Ovary (tissue), 7 donors: ENCODE measurements at regions not wholly inside any gene's neighbourhood (a gene's known extent, or its start where the extent isn't known, plus 50 kb on each side); places are given as distances from the start of the nearest gene placed in this dataset.
"Not testable (repeated sequence)": the region's sequence is repeated elsewhere in the genome, so short reads cannot be mapped to it uniquely, and the experiment has no call there.

Experiments used
- DNase-seq, 5 donors: peaks; one replicate each; pipeline ENCODE4 v3.0.0-alpha.2; 2019 to 2020
- H3K27ac ChIP-seq, 2 donors: fragments of 200-600 bp; one replicate each; pipeline versions ENCODE4 v1.5.1 to v1.8.0; 2019 to 2022
- H3K27me3 ChIP-seq: fragments of 200-600 bp; one replicate; pipeline ENCODE4 v1.8.0; 2022
- H3K36me3 ChIP-seq: fragments of 200-600 bp; sonication (generic); one replicate; pipeline ENCODE4 v1.5.1; 2019
- H3K4me1 ChIP-seq: one replicate; pipeline ENCODE4 v1.8.1; 2013; ENCODE audit warnings: mild to moderate bottlenecking, moderate library complexity; ENCODE audit not compliant: insufficient read depth
- H3K4me3 ChIP-seq: fragments of 200-600 bp; sonication (generic); one replicate; pipeline ENCODE4 v1.5.1; 2017
- H3K9me3 ChIP-seq, 2 donors: fragments of 200-600 bp in 1 of 2; sonication (generic) in 1 of 2; one replicate each; pipeline versions ENCODE4 v1.5.1 to v1.8.1; 2013 to 2019; ENCODE audit warnings: mild to moderate bottlenecking in 1 of 2, moderate library complexity in 1 of 2
- CTCF ChIP-seq, 3 donors: fragments of 450-650 bp in 2 of 3; fragments of 200-600 bp in 1 of 3; IDR thresholded peaks; one replicate each; pipeline versions ENCODE4 v1.5.1 to v1.8.0; 2016 to 2022; ENCODE audit warnings: antibody characterized with exemption in 3 of 3, mild to moderate bottlenecking in 1 of 3
- EP300 ChIP-seq: sonication (generic); formaldehyde crosslinking; IDR thresholded peaks from one replicate; pipeline ENCODE4 v1.6.1; 2017; ENCODE audit warnings: antibody characterized with exemption
- POLR2A ChIP-seq: fragments of 450-650 bp; IDR thresholded peaks from one replicate; pipeline ENCODE4 v1.6.1; 2017; ENCODE audit warnings: antibody characterized with exemption, mild to moderate bottlenecking, moderate library complexity
- WGBS, 3 donors: extraction: QIAGEN DNeasy Blood & Tissue Kit in 1 of 3; methylation state at CpG; one replicate each; pipeline versions ENCODE4 v1.1.5 to v1.1.7; 2013 to 2017; 5-methylcytosine and 5-hydroxymethylcytosine counted together
- intact Hi-C, 4 donors: fragments of 100-400 bp; cut with DNase I; formaldehyde crosslinking; loops; one replicate each; pipeline versions ENCODE4 v1.11.0 to v1.15.1; 2022 to 2023
- donor health status: DM: no; HTN: no; CAD: no; lungs with moderate emphysema.
- donor health status: DM: no; HTN: no; CAD: no.
- donor health status: Bipolar disorder and iron deficiency.
- donor health status: DM: no; HTN: no; CAD: no.
- donor health status: DM: yes; HTN: yes; CAD: no.

- DNase-seq, result no peak
- WGBS, 3 donors, result 66 to 71% (median 69%) methylated on average over 2 of the region's 2 CpGs
- intact Hi-C loops, result no loop called here
Observed at GRCh38 chr5:82881571-82882174, 195.5 kb downstream of the TMEM167A start.

GRCh38 chr5:82879089-82879488 lies 198.1 kb downstream of the TMEM167A start:
- H3K4me3 ChIP-seq, result no peak overlapping the region
- no peak overlapping the region for H3K27ac ChIP-seq
- H3K36me3 ChIP-seq, result no peaks in the 10 kb centered on the region
- H3K27me3 ChIP-seq, result no peaks in the 10 kb centered on the region
- WGBS, 3 donors, result 68 to 89% (median 84%) methylated on average over 1 of the region's 1 CpG
- intact Hi-C loops, result no loop called here
- H3K9me3 ChIP-seq, result no peaks in the 10 kb centered on the region
- H3K4me1 ChIP-seq, result no peaks in the 10 kb centered on the region
- DNase-seq, result no peak
- TF ChIP-seq EP300, result no peak
- no peak for TF ChIP-seq POLR2A
- TF ChIP-seq CTCF (IDR thresholded peaks at IDR 0.05), result no peak

More at GRCh38 chr5:82881571-82882174, 195.5 kb downstream of the TMEM167A start:
- no peak overlapping the region for H3K4me3 ChIP-seq
- no peaks in the 10 kb centered on the region for H3K36me3 ChIP-seq
- TF ChIP-seq POLR2A (no peak), CTCF (IDR thresholded peaks at IDR 0.05) (no peak), EP300 (no peak)
- no peaks in the 10 kb centered on the region for H3K9me3 ChIP-seq
- H3K27ac ChIP-seq, result no peak overlapping the region
- no peaks in the 10 kb centered on the region for H3K4me1 ChIP-seq
- no peaks in the 10 kb centered on the region for H3K27me3 ChIP-seq

- TF ChIP-seq POLR2A (no peak), EP300 (no peak), CTCF (IDR thresholded peaks at IDR 0.05) (no peak)
- no peaks in the 10 kb centered on the region for H3K9me3 ChIP-seq
- intact Hi-C loops, result no loop called here
- DNase-seq, result no peak
- no peak overlapping the region for H3K4me3 ChIP-seq
- H3K36me3 ChIP-seq, result no peaks in the 10 kb centered on the region
- no peak overlapping the region for H3K27ac ChIP-seq
- H3K27me3 ChIP-seq, result no peaks in the 10 kb centered on the region
- no peaks in the 10 kb centered on the region for H3K4me1 ChIP-seq
- WGBS, 3 donors, result 39 to 87% (median 45%) methylated on average over 2 of the region's 2 CpGs
Observed at GRCh38 chr5:82873452-82873851, 203.7 kb downstream of the TMEM167A start.

- DNase-seq, intact Hi-C loops, H3K36me3 ChIP-seq, H3K4me1 ChIP-seq, H3K4me3 ChIP-seq, H3K27me3 ChIP-seq, H3K27ac ChIP-seq, H3K9me3 ChIP-seq: not testable (repeated sequence)
- 87 to 88% (median 87%) methylated on average over 27 to 30 of the region's 30 CpGs for WGBS, 3 donors
Observed at GRCh38 chr5:82872321-82873288, 204.6 kb downstream of the TMEM167A start.

GRCh38 chr5:82865625-82866024 lies 211.6 kb downstream of the TMEM167A start:
- Histone ChIP-seq H3K27ac (no peak overlapping the region), H3K4me1 (no peaks in the 10 kb centered on the region), H3K36me3 (no peaks in the 10 kb centered on the region), H3K9me3 (no peaks in the 10 kb centered on the region), H3K27me3 (no peaks in the 10 kb centered on the region), H3K4me3 (no peak overlapping the region)
- TF ChIP-seq POLR2A (no peak), EP300 (no peak), CTCF (IDR thresholded peaks at IDR 0.05) (no peak)
- intact Hi-C loops, result no loop called here
- no peak for DNase-seq
- 88 to 93% (median 92%) methylated on average over 3 of the region's 3 CpGs for whole genome bisulfite sequencing, 3 donors
